ENCODE measurements at regions not wholly inside any gene's neighbourhood (a gene's known extent, or its start where the extent isn't known, plus 50 kb on each side); places are given as distances from the start of the nearest gene placed in this dataset.

DNA sequence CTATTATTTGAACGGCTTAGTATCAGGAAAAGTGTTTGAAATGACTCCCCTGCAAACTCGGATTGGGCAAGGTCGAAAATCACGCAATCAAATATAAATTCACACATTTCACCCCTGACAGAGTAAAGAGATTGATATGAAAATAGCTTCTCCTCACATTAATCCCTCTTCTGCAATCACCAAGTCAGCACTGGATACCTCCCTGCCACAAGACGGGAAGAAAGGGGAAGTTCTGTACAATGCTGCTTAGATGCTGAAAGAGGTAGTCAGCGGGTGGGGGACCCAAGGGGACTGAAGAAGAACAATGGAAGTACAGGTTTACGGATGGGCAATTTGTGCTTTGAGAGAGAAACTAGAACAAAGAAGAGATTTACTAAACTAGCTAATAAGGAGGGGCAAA lies 72.0 kb upstream of the ANK3 start:
- DNase-seq = no peak

- DNase-seq = no peak
Measured at GRCh38 chr10:60459701-60460457, 70.2 kb upstream of the ANK3 start.

GRCh38 chr10:60456053-60456452 lies 66.4 kb upstream of the ANK3 start:
- DNase-seq = no peak

DNA sequence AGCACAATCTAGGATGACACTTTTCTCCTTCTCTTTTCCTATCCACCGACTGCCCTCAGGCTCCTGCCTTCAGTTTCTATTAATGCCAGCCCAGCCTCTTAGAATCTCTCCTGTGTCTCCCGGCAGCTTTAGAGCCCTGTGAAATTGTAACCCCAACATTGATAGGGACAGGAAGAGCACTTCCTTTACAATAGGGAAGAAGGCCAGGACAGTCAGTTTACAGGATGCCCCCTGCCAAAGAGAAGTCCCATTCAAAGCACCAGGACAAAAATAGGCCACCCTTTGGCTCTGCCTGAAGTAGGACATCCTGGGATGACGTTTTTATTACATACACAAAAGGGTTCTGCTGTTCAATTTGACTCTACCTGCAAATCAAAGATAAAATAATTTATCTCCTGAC lies 64.7 kb upstream of the ANK3 start:
- DNase-seq = no peak

GRCh38 chr10:60453036-60453435 lies 63.4 kb upstream of the ANK3 start:
- DNase-seq = no peak

GRCh38 chr10:60450291-60450690 lies 60.6 kb upstream of the ANK3 start:
- no peak for DNase-seq

DNA sequence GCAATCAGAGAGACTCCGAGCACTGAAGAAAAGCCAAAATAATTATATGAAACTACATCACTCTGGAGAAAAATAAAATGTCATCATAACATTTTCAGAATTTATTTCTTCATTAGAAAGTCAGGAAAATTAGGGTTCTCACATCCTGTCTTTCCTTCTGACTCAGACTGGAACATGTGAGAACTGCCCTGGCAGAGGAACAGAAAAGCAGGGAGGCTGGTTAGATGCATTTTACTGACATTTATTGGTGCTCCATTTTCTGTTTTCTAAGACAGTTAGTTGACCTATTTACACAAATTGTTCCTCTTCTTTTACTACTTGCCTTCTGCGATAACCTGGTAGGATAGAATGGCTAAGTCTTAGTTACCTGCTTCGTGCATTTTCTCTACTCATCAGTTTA lies 58.6 kb upstream of the ANK3 start:
- DNase-seq = no peak

GRCh38 chr10:60446851-60447250 lies 57.2 kb upstream of the ANK3 start:
- DNase-seq = no peak

GRCh38 chr10:60446070-60446833 lies 56.6 kb upstream of the ANK3 start:
- DNase-seq = no peak

GRCh38 chr10:60444494-60445064 lies 54.9 kb upstream of the ANK3 start:
- peak; percentile 17 for DNase-seq

DNA sequence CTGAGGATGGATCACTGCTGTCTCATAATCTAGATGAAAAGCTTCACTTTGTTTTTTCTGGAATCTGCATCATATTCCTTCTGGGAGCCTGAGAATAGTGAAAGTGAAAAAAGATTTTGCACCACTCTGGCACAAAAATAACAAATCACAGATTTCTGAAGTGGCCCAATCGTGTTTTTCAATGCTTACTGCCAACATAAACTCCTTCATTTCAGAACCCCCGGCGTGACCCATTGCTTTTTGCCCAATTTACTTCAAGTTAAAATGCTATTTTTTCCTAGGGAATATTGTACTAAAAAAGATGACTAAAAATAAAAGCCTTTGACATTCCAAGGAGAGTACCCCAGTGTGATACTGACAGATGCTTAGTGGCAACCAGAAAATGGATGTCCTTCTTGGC lies 53.7 kb upstream of the ANK3 start:
- no peak for DNase-seq

- peak; percentile 7 for DNase-seq
Measured at GRCh38 chr10:60441515-60441914, 51.8 kb upstream of the ANK3 start.

GRCh38 chr10:60439641-60440040 lies 50.0 kb upstream of the ANK3 start:
- no peak for DNase-seq

All from hematopoietic multipotent progenitor cell treated with erythropoietin and hydrocortisone succinate and interleukin-3 and kit ligand, for 8 days (in vitro differentiated cells).